ENCODE measurements at regions not wholly inside any gene's neighbourhood (a gene's known extent, or its start where the extent isn't known, plus 50 kb on each side); places are given as distances from the start of the nearest gene placed in this dataset.

- no peak overlapping the region for H3K27ac ChIP-seq (replicated peaks in 1 of 4)
- no peak for TF ChIP-seq POLR2AphosphoS5 (IDR thresholded peaks at IDR 0.05)
Measured at GRCh38 chr6:101326411-101326810, 67.1 kb upstream of the GRIK2 start.

GRCh38 chr6:101341926-101342325 is 51.6 kb upstream of the GRIK2 start:
- Histone ChIP-seq H3K4me3 (no peak overlapping the region), H3K9me3 (peaks cover 0 to 6% (median 0%) of the 10 kb centered on the region in 4 donors), H3K4me1 (no peaks in the 10 kb centered on the region), H3K36me3 (no peaks in the 10 kb centered on the region), H3K27ac (replicated peaks in 1 of 4) (no peak overlapping the region), H3K27me3 (no peaks in the 10 kb centered on the region)
- 54% methylated on average over 1 of the region's 1 CpG for WGBS
- intact Hi-C loops (cut with DNase I): no loop called here
- DNase-seq (ENCODE audit: extremely low spot score): no peak
- TF ChIP-seq EP300 (IDR thresholded peaks at IDR 0.05) (no peak), POLR2A (IDR thresholded peaks at IDR 0.05; ENCODE audit: low read depth) (no peak), CTCF (IDR thresholded peaks at IDR 0.05) (no peak), POLR2AphosphoS5 (IDR thresholded peaks at IDR 0.05) (no peak)

More at GRCh38 chr6:101326411-101326810, 67.1 kb upstream of the GRIK2 start:
- Histone ChIP-seq H3K9me3 (no peaks in the 10 kb centered on the region), H3K4me3 (no peak overlapping the region), H3K36me3 (no peaks in the 10 kb centered on the region), H3K27me3 (no peaks in the 10 kb centered on the region), H3K4me1 (no peaks in the 10 kb centered on the region)
- DNase-seq (ENCODE audit: extremely low spot score): no peak
- intact Hi-C loops (cut with DNase I): no loop called here
